ENCODE measurements at regions not wholly inside any gene's neighbourhood (a gene's known extent, or its start where the extent isn't known, plus 50 kb on each side); places are given as distances from the start of the nearest gene placed in this dataset.
"Not testable (repeated sequence)": the region's sequence is repeated elsewhere in the genome, so short reads cannot be mapped to it uniquely, and the experiment has no call there.

- no peak for DNase-seq
Measured at GRCh38 chr12:88736031-88736430, 155.8 kb upstream of the KITLG start.

- no peak for DNase-seq
Measured at GRCh38 chr12:88733008-88733407, 152.7 kb upstream of the KITLG start.

DNA sequence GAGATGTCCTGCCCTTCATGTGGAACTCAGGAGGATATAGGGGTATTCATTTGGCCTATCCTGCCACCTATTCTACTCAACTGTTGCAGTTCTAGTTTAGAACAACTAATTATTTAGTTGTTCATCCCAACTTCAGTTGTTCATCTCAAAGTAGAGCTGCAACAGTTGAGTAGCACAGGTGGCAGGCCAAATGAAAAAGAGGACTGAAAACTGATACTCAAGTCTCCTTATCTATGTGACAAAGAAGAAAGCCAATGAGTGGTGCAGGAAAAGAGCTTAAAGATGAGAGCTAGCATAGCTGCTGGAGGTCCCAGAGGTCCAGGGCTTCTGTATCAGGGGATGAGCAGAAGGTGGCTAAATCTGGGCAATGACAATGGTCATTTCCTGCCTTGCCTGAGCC, 148.9 kb upstream of the KITLG start:
- DNase-seq, result no peak

DNA sequence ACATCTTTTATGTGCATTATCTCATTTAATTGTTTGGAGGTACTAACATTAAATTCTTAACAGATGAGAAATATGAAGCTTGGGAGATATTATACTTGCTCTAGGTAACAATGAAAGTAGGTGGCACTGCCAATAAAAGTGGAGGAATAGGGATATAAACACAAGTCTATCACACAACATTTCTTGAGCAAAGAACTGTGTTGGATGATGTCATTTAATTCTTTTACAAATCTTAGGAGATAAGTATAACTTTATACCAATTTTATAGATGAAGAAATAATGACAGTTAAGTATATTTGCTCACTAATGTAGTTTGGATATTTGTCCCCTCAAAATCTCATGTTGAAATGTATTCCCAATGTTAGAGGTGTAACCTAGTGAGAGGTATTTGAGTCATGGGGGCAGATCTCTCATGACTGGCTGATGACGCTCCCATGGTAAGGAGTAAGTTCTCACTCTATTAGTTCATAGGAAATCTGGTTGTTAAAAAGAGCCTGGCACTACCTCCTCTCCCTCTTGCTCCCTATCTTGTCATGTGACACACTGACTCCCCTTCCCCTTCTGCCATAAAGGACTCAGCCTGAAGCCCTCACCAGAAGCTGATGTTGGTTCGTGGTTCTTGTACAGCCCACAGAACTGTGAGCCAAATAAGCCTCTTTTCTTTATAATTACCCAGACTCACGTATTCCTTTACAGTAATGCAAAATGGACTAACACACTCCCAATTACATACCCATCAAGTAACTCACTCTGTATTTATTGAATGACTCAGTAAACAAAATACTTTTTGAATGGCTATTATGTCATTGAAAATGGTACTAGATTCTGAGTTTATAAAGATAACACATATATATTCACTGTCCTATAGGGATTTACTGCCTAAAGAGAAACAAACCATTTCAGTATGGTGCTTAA, 146.8 kb upstream of the KITLG start:
- DNase-seq, result no peak

GRCh38 chr12:88725592-88726143, 145.4 kb upstream of the KITLG start:
- DNase-seq, result no peak

DNA sequence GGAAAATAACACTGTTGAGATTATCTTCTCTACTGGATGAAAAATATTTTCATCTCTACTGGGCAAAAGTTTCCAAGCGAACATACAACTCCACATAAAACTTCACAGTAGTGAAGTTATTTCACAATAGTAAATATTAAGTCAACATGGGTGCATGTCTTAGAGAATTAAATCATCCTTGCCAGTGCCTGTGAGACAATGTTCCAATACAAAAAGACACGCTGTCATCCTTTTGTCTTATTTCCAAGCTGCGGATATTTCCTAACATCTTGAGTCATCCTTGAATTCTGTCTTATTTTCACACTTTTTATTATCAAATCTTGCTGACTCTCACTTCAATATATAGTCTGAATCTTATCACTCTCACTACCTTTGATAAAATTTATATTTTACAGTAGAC, 142.9 kb upstream of the KITLG start:
- no peak for DNase-seq

- DNase-seq, result no peak
Measured at GRCh38 chr12:88720785-88721650, 140.7 kb upstream of the KITLG start.

DNA sequence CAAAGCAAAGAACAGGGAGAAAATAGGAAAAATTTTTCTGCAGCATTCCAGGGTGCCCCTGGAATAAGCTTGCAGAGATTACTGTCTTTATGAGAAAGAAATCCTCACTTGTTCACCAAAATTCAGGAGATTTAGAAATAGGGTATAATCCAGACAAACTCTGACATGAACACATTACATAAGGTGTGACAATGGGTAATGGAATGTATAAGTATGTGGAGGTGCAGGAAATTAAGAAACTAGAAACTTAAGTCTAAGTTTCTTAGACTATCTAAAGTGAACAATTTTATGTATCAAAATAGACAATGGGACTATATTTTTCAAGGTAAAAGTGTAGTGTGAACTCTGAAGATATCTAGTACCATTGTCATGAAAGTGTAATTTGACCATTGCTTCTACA, 140.0 kb upstream of the KITLG start:
- DNase-seq, result no peak

DNA sequence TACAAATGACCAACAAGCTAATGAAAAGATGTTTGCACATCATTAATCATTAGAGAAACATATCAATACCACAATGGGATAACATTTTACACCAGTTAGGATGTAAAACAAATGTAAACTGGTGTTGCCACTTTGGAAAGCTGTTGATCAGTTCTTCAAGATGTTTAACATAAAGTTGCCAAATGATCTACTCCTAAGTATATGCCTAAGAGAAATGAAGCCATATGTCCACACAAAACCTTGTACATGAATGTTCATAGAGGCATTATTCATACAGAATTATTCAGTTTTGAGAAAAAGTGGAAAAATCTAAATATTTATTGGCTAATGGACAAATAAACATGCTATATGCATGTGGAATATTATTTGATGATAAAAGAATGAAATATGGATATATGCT, 136.9 kb upstream of the KITLG start:
- DNase-seq, result no peak

GRCh38 chr12:88716240-88716639, 136.0 kb upstream of the KITLG start:
- DNase-seq, result no peak

DNA sequence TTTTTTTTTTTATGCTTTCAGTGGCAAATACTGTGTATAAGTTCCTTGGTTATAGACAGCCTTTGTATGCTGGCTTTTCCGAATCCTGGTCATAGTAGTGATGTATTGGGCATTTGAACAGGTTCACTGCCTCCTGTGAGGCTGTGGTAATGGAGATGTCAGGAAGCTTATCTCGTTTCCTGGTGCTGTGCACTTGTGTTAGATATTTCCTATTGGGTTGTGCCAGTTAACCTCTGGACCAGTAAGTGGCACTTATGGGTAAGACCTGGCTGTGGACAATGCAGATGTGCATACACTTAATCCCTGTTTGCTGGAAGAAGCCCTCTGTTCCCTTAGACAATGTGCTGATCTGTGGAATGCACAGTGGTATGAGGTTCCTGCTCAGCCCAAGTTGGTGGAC, 135.4 kb upstream of the KITLG start:
- no peak for DNase-seq

DNA sequence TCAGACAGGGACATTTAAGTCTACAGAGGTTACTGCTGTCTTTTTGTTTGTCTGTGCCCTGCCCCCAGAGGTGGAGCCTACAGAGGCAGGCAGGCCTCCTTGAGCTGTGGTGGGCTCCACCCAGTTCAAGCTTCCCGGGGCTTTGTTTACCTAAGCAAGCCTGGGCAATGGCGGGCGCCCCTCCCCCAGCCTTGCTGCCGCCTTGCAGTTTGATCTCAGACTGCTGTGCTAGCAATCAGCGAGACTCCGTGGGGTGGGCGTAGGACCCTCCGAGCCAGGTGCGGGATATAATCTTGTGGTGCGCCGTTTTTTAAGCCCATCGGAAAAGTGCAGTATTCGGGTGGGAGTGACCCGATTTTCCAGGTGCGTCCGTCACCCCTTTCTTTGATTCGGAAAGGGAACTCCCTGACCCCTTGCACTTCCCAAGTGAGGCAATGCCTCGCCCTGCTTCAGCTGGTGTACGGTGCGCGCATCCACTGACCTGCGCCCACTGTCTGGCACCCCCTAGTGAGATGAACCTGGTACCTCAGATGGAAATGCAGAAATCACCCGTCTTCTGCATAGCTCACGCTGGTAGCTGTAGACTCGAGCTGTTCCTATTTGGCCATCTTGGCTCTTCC, 134.1 kb upstream of the KITLG start:
- not testable (repeated sequence) for DNase-seq

- no peak for DNase-seq
Measured at GRCh38 chr12:88707800-88708199, 127.5 kb upstream of the KITLG start.

DNA sequence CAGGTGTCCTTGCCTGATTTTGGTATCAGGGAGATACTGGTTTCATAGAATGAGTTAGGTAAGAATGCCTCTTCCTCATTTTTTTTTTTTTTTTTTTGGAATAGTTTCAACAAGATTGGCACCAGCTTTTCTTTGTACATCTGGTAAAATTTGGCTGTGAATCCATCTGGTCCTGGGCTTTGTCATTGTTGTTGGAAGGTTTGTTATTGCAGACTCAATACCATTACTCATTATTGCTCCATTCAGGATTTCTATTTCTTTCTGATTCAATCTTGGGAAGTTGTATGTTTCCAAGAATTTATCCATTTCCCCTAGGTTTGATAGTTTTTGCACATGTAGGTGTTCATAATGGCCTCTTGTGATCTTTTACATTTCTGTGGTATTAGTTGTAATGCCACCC, 126.0 kb upstream of the KITLG start:
- DNase-seq, result no peak

- DNase-seq, result no peak
Measured at GRCh38 chr12:88703790-88704189, 123.5 kb upstream of the KITLG start.

DNA sequence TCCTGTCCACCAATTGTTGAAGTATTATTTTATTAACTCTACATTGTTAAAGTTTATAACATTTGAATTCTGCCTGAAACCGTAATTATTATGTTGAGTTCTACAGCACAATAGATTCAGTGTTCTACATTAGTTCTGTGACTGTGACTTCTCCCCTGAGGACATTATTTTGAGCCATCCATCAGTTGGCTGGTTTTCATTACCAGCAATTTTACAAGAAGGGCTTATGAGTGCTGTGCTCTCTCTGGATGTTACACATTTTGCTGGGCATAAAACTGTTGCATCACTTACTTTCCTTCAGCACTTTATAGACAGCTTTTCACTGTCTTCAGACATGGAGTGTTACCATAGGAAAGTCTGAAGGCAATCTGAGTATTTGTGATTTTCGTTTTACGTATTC, 118.2 kb upstream of the KITLG start:
- DNase-seq, result no peak

DNA sequence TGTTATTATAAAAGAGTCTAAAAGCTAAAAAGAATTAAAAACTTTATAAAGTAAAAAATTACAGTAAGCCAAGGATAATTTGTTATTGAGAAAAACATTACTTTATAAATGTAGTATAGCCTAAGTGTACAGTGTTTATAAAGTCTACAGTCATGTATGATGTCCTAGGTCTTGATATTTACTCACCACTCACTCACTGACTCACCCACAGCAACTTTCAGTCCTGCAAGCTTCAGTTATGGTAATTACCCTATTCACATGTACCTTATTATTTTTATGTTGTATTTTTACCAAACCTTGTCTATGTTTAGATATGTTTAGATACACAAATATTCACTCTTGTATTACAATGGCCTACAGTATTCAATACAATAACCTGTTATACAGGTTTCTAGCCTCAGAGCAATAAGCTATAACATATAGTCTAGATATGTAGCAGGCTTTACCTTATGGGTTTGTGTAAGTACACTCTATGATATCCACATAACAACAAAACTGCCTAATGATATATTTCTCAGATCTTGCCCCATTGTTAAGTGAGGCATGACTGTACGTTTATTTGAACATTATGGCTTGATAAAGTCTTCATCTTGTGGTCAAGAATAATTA, 113.7 kb upstream of the KITLG start:
- DNase-seq, result no peak

DNA sequence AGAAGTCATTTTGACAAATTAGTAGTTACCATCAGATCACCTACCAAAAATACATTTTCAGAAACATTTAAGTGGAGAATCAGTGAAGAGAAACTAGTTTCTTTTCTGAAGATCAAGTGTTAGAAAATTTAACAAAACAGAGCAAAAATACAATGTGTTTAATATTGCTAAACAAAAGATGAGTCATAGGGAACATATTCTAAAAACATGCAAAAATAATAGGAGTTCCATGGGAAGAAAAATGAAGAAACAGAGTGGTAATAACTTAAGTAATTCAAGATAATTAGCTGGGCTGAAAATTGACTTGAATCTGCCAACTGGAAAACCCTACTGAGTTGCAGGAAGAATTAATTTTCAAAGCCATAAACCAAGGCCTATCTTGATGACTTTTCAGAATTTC, 111.5 kb upstream of the KITLG start:
- DNase-seq, result no peak

- no peak for DNase-seq
Measured at GRCh38 chr12:88684610-88685009, 104.3 kb upstream of the KITLG start.

GRCh38 chr12:88684170-88684569, 103.9 kb upstream of the KITLG start:
- no peak for DNase-seq

DNA sequence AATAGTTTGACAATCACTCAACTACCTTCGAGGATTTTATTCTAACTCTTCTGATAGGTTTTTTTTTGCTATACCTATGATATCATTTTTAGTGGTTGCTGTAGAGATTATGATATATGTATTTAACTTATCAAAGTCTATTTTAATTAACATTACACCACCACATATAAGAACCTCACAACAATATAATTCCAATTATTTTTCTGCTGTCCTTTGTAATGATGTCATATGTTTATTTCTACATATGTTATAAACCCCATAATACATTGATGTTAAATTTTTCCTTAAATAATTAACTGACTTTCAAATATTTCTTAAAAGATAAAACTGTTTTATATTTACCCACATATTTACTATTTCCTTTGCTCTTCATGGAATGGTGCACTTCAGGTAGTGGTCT, 103.4 kb upstream of the KITLG start:
- no peak for DNase-seq

GRCh38 chr12:88681271-88681670, 101.0 kb upstream of the KITLG start:
- no peak for DNase-seq

- DNase-seq, result no peak
Measured at GRCh38 chr12:88677464-88677863, 97.2 kb upstream of the KITLG start.

Data from GDM1 (cell line).